ENCODE measurements at regions not wholly inside any gene's neighbourhood (a gene's known extent, or its start where the extent isn't known, plus 50 kb on each side); places are given as distances from the start of the nearest gene placed in this dataset.

DNA sequence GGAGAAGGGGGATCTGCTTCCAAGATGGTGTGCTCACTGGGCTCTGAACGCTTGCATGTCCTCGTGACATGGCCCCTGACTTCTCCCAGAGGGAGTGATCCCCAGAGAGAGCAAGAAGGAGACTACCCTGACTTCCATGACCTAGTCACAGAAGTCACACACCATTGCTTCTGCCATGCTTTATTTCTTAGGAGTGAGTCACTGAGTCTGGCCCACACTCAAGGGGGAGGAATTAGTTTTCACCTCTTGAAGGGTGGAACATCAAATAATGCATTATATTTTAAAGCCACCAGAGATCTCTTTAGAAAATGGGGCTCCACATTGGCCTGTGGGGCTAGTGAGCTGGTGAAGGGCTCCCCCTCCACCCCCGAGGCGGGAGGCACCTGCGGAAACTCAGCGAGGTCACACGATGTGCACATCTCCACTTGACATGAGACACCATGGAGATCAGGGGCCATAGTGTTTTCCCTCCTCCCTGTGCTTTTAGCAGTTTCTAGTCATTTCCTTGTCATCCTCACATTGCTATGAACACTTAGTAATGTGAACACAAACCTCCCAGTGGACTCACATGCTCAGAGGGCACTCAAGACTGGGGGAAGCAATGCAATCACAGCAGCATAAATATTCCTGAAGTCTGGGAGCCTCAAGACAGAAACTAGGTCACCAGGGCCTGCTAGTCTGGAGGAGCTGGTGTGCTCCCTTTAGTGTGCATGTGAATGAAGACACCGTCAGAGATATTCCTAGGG, 87.4 kb upstream of the FZD10 start:
- DNase-seq: no peak

DNA sequence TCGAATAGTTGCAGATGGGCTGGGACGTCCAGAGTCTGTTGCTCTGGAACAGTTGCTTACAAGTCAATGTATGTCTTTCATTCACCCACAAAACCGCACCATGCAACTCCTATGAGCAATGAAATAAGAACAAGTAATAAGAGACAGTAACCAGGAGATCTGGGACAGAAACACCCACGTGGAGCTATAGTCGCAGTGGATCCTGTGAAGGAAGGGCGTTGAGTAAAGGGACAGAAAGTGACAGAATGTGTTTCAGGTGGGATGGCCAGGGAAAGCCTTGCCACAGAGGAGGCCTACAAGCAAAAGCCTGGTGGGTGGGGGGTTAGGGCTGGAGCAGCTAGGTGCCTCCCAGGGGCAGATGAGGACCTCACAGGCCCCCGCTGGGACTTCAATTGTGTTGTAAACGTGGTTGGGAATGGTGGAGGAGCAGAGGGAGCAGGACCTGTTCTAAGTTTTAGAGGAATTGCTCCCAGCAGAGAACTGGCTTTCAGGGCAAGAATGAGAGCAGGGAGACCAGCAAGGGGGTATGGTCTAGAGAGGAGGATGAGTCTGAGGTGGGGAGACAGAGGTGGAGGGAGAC, 86.7 kb upstream of the FZD10 start:
- DNase-seq: no peak

DNA sequence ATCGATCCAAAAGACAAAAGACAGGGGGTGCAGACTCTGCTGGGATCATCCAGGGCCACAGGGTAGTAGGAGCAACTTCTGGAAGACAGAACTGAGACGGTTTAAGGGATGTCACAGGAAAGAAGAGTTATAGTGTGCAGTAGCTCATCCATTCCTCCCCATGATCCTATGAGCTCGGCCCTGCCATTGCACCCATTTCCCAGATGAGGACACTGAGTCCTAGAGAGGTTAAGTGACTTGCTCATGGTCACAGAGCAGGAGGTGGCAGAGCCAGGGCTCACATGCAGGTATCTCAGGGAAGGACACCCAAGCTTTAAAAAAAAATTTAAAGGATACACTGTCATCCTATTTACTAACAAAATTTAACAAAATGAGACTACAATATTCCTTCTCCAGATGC, 86.1 kb upstream of the FZD10 start:
- DNase-seq: no peak

DNA sequence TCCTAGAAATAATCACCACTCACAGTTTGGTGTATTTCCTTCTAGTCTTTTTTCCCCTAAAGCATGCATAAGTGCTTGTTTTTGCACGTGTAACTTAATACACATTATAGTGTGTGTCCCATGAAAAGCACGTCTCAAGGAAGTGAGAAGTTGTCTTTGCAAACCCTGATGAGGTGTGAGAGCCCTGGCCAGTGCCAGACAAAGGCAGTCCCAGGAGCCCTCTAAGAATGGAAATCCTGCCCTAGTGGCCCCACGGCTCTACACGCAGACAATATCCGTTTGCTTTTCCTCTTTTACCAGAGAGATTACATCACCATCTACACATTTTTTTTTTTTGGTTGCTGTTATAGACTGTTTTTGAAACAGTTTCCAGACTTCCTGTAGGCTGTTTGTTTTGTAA, 85.5 kb upstream of the FZD10 start:
- no peak for DNase-seq

DNA sequence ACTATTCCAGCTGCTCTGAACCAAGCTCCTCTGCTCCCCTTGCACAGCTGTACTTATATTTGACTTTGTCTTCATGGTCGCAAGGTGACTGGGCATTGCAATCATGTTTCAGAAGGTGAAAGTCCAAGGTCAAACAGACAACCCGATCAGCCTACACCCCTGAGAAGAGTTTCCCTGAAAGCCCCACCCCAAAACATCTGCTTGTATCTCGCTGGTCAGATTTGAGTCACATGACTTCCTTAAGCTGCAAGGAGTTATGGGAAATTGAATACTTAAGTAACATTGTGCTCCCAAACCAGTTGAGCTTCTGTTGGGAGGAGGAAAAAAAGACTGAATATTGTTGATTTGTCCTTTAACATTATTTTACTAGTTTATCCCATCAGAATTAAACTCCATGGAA, 83.4 kb upstream of the FZD10 start:
- DNase-seq: no peak

DNA sequence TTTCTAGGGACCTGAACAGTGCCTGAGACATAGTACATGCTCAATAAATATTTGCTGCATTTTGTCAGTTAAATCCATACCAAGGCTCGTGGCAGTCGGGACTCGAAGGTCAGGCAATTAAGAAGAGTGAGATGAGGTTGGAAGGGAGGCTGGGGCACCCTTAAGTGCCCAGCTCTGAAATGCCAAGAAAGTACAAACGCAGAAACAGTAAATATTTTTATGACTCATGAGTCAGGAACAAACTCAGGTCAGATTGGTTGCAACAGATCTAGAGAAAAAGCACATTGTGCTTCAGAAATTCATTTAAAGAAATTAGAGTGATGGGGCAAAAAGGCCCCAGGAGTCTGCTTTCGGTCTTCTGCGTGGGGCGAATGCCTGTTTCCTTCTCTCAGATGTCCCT, 83.0 kb upstream of the FZD10 start:
- DNase-seq: no peak

DNA sequence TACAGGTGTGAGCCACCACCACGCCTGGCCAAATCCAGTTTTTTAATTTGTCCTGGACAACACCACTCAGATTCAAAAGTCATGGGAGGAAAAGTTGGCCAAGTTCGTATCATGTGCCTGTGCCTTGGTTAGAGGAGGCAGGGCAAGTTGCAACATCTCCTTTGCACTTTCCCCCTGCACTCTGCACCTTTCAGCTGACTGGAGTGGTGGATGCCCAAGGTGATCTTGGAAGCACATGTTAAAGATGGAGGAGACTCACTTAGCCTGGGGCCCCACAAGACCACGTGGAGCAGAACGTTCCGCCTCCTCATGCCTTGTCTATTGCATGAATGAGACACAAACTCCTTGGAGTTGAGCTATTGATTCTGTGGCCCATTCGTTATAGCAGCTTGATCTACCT, 82.1 kb upstream of the FZD10 start:
- DNase-seq: no peak

DNA sequence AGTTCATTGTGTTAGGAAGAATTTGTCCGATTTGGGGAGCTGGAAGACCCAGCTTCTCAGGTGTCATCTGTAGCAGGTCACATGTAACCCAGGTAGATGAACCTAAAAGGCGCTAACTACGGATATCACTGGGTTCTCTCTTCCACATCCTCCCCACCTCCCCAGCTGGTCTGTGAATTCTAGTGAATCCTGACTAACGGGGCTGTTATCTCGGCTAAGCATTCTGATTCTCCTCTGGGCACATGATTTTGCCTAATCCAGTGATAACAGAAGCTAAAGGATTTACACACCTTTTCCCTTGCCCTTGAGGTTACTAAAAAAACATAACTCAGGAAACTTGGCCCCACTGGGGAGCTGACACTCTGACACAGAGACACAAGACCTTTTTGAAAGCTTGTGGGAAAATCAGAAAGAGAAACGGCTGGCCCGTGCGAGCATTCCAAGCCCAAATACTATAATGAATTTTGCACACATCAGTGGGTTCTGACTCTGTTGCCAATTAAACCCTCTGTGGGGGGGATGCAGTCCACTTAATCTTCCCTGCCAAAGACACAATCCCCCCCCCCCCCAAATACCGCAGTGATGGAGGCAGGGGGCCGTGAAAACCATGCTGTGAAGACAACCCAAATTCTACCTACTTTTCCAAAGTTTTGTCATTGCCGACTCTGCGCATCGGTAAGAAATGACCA, 81.0 kb upstream of the FZD10 start:
- DNase-seq: no peak

DNA sequence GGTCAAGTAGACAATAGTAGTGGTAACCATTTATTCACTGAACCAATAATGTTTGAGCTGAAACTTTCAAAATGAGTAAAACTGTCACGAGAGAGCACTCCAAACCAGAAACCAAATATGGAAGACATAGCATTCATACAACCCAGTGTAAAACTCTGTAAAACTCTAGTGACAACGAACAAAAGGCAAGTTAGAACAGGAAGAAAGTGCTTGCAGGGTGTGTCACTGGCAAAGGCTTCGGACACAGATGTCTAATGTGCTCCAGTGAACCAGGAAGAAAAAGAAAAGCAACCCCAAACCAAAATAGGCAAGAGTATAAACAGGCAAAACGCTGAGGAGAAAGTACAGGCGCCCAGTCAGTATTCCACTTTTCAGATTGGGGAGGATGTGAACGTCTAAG, 79.3 kb upstream of the FZD10 start:
- no peak for DNase-seq

DNA sequence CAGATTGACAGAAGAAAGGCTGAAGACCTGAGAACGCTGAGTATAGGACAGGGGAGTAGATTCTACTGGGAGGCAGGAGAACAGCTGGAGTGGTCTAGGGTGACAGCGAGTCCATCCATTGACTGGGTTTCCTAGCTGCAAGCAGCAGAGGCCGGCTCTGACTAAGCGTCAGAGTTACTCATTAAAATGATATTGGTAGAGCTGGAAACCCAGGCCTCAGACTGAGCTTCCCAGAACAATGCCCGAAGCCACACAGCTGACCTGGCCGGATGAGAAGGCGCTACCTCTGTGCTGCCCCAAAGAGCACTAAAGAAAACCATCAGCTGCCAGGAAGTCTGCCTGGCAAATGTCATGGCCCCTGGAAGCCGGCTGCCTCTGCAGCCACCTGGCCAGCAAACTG, 78.5 kb upstream of the FZD10 start:
- DNase-seq: no peak

DNA sequence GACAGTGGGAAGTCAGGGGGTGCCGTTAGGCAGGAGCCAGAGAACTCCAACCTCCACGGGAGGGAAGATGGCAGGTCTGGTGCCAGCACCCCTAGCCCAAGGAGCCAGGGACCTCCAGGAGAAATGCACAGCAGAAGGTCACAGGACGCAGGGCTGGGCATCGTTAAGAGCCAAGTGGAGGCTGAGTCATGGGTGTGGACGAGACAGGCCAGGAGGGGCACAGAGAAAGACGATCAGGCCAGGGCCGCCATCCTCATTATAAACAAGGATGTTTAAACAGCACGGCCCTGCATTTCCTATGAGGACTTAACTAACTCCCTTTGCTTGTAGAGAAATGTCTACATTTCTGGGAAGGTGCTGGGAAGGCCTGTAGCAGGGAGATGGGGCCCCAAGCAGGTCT, 77.9 kb upstream of the FZD10 start:
- no peak for DNase-seq

DNA sequence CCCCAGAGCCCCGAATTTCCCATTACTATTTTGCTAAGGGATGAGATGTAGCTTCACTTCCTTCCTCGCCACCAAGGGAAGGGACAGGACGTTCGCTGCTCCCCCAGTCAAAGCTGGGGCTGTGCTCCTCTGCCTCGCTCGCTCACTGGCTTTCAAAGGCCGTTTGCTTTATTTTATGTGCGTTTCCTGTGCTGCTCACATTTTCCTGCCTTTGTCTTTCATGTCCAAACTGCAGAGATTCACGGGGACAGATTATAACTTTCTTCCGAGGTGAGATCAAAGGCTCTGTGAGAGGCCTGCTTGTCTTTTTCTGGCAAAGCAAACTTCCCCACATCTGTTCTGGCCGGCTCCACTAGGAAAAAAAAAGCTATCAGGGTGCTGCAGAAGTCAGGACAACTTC, 76.0 kb upstream of the FZD10 start:
- no peak for DNase-seq

DNA sequence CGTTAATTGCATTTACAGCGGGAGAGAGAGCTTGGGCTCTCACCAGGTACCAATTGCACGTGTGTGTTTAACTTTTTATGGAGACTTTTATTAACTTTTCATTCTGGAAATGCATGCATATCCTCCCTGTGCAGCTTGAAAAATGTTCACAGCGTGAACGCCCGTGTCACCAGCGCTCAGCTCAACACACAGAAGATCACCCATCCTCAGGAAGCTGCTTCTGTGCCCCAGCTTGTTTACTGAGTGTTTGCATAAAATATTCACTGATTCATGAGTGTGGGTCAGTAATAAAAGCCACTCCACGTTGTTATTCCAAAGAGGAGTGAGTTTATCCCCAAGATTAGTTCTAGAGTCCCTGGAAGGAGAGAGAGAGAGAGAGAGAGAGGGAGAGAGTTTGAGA, 75.5 kb upstream of the FZD10 start:
- DNase-seq: no peak

DNA sequence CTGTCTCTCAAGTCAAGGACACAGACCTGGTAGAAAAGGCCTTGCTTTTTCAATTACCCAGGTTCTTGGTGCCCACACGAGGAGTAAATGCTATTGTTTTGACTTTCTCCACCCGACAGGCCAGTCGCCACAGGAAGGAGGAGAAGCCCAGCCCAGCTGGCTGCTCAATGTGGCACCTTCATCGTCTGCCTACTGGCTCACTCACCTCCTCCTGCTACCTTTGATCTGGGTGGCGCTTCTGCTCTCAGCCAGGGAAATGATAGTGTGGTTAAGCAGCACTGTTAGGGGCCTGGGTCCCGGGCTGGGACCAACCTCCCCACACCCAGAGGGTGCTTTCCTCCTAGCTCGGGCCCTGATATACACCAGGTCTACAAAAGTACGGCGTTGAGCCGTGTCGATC, 75.0 kb upstream of the FZD10 start:
- DNase-seq: no peak

DNA sequence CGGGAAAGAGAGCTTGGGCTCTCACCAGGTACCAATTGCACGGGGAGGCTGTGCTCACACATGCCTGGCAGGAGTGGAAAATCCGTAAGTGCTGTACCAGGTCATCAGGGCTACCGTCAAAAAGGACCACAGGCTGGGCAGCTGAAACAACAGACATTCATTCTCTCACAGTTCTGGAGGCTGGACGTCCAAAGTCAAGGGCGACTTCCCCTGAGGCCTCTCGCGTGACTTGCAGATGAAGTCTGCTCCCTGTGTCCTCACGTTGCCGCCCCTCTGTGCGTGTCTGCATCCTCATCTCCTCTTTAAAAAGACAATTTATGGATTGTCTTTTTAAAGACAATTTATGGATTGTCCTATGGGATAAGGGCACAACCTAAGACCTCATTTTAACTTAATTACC, 73.8 kb upstream of the FZD10 start:
- DNase-seq: no peak

DNA sequence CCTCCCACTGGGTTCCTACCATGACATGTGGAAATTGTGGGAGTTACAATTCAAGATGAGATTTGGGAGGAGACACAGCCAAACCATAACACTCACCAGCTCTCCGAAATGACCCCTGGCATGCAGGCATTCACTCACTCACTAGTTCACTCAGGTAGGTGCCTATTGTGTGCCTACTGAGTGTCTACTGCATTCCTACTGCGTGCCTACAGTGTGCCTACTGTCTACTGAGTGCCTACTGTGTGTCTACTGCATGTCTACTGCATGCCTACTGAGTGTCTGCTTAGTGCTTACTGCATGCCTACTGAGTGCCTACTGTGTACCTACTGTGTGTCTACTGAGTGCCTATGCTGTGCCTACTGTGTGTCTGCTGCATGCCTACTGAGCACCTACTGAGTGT, 71.7 kb upstream of the FZD10 start:
- DNase-seq: no peak

DNA sequence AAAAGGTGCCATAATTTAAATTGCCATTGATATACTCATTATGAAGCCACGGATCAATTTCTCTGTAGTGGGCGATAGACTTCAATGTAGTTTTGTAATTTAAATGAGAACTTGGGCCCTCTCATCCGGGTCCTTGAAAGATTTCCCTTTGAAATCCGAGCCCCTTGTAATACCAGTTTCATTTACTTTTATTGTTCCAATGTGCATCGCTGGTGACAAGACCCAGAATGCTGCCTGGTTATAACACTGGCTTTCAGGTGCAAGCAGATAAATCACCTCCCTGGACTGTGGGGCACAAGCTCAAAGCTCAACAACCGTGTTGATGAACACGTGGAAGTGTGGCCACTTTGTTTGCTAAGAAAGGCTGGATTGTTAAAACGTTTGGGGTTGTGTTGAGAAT, 68.9 kb upstream of the FZD10 start:
- DNase-seq: no peak

DNA sequence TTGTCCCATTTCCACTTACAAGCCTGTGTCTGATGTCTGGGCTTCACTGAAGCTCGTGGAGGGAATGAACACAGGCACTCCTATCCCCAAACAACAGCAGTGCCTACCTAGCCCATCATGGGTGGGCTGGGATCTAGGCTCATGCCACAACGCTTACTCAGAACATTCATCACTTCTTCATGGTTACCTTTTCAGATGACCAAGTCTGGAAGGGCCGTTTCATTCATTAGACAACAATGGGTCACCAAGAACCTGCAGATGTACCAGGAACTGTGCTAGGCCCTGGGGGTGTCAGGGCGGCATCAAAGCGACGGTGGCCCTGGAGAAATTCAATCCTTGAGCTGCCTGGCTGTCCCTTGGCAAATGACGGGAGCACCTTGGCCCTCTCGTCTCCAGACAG, 64.9 kb upstream of the FZD10 start:
- no peak for DNase-seq

DNA sequence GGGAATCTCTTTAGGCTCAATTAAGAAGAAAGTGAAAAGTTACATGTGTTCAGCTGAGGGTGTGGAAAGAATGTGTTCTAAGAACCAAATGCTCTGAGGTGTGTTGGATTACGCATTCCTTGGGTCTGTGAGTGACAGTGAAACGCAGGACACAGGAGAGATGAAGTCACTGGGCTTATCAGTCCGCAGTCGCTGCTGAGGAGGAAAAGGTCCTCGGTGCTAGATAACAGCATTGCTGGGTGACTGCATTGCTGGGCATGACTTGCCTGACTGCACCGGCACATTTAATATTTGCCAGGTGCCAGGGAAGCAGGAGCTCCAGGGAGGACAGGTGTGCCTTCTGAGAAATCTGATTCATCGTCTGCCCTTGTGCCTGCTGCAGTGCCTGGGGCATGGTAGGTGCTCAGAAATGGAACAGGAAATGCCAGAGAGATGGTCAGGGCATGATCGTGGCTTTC, 64.4 kb upstream of the FZD10 start:
- DNase-seq: no peak

DNA sequence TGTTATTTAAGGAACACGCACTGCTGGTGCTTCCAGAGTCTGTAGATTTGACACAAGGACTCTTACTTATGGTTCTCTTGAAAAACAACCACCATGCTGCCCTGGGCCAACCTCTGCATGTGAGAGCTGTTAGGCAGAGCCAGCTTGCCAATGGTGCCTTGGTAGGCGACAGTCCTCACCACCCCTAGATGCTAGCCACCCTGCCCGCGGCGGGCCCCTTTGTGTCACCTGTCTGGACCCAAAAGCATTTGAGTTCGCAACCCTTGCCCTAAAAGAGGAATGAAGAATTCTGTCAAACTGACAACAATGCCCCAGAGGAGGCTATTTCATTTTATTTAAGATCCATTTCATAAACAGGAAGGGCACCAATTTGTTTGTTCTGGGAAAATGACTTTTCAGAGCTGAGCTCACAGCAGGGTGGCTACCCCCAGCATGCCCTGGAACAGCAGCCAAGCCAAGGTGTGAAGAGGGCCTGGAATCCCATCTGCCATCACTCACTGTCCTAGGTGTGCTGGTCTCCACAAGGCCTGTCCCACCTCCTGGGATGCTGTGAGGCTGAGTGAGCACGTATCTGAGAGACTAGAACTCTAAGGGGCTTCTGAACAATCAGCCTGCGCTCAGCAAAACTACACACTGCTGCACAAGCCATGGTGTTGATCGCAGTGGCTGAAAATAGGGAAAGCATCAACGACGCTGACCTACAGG, 63.8 kb upstream of the FZD10 start:
- no peak for DNase-seq

DNA sequence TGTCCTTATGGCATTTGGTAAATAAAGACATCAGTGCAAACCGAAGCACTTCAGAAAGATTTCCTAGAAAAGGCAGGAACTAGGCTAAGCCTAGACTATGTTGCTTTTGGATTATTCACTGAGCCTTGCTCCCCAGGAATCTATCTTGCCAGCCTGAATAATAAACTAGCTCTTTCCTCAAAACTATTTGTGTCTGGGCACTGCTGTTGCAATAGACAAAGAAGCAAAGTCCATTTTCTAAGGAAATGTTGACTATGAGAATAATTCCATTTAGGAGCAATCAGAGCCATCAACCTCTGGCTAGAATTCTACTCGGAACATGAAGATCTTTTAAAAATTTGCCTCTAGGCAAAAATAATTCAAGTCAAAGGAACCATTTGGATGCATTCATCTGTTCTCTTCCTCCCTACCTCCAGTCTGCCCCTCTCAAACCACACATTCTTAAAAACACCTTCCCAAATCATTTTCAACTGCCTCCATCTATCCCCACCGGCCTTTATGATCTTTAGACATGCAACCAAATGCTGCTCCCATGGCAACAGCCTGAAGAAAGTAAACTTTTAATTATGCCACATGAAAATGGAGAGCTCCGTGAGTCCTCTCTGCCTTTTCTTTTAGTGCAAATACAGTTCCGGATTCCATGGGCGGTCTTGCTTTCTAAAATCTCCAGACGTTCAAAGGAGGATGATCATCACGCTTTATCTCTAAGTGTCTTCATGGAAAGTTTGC, 61.5 kb upstream of the FZD10 start:
- DNase-seq: no peak

DNA sequence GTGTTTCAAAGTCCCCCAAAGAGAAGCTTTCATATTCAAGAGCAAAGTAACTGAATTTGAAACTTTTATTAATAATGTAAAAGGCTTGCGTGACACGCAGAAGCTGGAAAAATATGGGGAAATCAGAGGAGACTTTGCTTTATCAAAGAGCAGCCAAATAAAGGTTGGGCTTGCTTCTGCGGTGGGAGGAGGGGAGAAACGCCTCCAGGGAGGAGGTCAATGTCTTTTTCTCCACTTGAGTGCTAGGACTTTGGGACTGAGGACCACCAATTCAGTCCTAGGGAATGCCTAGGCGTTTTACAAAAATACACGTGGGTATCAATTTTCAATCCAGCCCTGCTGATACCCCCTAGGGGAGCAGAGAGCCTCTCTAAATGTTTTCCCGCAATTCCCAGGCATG, 60.9 kb upstream of the FZD10 start:
- no peak for DNase-seq

DNA sequence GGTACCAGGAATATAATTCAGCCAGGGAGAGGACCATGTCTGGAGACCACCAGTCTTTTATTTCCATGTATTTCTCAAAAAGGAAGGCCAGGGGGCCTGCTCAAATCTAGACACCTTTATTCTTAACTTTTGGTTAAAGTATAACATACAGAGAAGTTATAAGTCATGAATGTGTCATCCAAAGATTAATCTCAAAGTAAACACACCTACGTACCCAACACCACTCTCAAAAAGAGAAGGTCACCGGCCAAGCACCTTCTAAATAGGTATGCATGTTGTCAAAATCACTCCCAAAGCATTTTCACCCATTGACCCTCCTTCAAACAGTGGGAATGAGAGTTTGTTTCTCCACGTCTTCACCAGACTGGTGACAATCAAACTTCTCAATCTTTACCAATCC, 60.0 kb upstream of the FZD10 start:
- no peak for DNase-seq

All from effector CD4-positive, alpha-beta T cell (primary cell).